HG02852 (cell line): ENCODE measurements at regions not wholly inside any gene's neighbourhood (a gene's known extent, or its start where the extent isn't known, plus 50 kb on each side); places are given as distances from the start of the nearest gene placed in this dataset.

Experiments
- ATAC-seq: cut with Tn5 transposase; IDR thresholded peaks from one replicate; pipeline ENCODE4 v1.9.1; 2021; ENCODE audit warnings: mild to moderate bottlenecking, moderate library complexity; ENCODE audit not compliant: unreplicated experiment

DNA sequence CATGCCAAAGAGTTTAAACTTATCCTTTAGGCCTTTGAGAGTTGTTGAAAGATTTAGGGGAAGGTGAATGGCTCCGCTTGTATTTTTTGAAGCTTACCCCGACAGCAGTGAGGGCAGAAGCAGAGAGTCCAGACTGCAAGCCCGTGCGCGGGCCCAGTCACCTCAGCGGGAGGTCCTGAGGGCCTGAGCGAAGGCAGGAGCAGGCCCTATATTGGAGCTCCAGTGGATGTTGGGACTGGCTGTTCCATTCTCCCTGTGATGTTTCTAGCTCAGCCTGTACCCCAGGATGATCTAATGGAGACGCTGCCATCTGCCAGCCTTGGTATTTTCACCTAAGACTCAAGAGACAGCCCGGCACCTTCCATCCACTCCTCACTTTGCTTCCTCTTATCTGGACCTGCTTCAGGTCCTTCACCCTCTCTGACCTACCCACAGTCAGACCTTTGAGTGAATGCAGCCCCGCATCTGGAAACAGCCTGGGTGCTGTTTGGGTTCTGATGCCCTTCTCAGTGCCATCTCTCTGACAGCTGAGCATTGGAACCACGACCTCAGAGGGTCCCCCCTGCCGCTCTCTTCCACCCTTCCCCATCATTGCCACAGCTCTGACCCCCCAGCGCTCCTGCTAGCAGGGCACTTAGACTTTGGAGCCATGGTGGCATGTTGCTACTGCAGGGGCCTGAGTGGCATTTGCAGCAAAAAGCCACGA, 628.2 kb upstream of the CADM1 start:
- no peak for ATAC-seq

GRCh38 chr11:116130122-116130521, 625.9 kb upstream of the CADM1 start:
- ATAC-seq = no peak

DNA sequence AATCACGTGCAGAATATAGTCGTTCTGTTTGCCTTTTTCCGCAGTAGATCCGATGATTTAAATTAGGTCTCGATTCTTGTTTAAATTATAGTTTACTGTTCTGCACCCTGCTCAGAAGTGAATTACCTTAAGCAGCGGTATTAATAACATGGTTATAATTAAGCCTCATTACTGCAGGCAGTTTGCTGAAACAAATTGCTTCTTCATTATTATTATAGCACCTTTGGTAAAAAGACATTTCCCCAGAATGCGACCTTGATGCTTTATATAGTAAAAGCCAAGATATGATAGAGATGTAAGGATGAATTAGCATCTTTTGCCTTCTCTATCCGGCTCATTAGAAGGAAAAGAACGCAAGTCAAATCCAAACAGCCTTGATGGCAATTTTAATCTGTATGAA, 625.2 kb upstream of the CADM1 start:
- no peak for ATAC-seq

GRCh38 chr11:116126562-116126961, 622.3 kb upstream of the CADM1 start:
- ATAC-seq = no peak

DNA sequence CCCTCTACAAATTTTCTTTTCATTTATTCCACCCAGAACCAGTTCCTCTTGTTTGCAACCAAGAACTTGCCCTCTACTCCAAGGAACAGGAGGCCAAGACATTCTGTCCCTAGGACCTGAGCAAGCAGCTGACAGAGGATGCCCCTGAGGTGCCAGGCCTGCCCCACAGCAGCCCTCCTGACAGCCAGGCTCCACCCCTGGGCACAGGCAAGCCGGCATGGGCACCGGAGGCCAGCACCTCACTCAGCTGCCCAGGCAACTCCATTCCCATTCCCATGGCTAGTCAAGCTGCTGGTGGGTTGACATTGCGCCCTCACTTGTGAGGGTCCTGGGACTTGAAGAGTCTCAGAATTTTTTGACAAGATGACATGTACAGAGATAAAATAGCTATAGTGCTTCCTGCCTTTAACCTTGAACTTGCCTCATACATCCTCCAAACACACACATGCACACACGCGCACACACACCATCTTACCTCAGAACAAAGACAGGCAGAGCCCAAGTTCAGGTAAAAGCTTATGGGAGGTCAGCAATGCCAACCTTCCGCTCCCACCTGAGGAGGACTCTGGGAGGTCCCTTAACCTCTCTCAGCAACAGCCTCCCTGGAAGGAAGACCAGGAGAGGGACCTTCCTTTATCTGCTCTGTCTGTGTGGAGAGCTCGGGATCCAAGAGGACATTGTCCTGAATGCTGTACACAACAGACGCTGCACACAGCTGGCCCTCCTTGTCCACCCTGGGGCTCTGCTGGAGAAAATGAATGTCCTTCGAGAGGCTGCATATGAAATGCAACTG, 620.9 kb upstream of the CADM1 start:
- ATAC-seq = no peak

- no peak for ATAC-seq
Observed at GRCh38 chr11:116123739-116124138, 619.5 kb upstream of the CADM1 start.

DNA sequence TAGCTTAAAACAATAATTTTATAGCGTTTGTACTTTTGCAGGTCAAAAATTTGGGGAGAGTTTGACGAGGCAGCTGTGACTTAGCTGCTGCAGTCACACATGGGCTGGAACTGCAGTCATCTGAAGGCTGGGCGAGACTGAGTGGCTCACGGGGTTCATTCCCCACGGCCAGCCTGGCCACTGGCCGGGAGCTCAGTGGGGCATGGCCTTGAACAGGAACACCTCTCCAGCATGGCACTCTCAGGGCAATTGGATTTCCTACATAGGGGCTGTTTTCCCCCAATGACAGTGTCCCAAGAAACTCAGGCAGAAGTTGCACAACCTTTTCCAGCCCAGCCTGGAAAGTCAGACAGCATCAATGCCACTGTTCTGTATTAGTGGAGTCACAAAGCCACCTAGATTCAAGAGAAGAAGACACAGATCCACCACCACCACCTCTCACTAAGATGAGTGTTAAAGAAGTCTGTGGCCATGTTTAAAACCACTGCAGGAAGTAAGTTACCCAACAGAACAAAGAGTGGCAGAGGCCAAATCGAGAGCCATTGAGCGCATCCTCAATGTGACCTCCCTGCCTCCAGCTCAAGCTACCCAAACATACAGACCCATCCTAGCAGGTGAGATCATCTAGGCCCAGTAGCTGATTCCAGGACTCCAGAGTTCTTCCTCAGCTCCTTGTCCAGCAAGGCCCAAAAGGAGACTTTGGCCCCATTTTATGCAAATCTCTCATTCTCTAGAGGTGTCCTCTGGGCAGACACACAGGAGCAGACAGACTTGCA, 618.7 kb upstream of the CADM1 start:
- ATAC-seq = no peak

GRCh38 chr11:116119158-116119557, 614.9 kb upstream of the CADM1 start:
- ATAC-seq = no peak

DNA sequence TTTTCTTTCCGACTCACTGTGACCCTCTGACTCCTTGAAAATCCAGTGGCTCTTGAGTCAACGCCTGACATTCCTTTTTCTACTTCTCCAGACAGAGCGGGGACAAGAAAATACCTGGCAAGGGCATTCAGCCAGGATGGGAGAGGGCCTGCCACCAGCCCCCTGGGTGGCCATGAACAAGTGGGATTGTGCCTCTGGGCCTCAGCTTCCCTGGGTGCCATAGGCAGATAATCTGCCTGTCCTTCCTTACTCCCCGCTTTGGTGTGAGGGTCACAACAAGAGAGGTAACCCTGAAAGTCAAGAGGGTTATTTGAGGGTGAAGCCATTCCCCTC, 613.9 kb upstream of the CADM1 start:
- no peak for ATAC-seq

DNA sequence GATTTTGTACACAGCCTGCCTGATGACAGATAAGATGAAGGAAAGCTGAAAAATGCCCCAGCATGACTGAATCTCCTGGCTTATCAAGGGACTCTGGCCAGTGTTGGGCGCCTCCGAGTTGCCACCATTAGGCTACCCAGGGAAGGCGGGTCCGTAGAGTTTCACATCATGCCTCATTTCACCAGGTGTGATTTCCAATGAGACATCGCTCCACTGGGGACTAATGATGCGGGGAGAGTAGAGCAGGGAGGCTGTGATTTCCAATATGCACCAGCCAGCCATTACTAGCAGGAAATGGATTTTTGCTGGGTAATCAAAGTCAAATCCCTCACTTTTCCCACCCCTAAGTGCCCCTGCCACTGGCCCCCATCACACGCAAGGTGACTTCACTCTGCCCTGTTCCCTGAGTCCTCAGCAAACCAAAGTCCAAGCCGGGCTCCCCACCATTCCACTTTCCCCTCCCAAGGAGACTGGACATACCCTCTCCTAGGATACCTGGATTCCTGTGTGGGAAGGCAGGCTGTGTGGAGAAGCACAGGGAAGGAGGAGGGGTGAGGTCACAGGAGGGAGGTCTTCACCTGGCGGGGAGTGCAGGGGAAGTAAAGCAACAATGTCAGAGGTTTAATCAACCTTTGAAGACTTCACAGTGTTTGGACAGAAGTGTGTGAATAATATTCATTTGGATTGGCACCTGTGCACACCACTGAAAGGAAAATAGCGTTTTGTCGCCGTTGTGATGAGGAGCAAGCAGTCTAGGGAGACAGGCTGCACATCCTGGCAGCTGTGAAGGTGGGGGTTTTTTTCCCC, 613.3 kb upstream of the CADM1 start:
- ATAC-seq = no peak

GRCh38 chr11:116115801-116116200, 611.6 kb upstream of the CADM1 start:
- no peak for ATAC-seq

DNA sequence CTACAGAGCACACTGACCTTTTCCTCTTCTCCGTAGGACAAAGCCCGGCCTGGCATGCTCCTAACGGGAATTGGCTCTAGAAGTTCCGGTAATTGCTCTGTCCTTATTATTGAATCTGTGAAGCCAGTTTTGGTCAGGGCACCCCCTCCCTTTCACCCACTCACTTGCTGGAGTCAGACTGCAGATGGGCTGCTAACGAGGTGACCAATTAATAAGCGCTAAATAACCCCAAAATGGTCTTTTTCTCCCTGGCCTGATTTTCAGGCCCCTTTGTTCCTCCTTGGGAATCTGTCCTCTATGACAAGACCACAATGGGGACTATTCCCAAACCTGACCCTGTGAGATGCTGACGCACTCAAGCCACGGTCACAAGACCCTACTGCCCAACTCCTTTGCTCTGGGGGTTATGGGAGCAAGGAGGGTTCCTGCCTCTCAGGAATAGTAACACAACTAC, 610.0 kb upstream of the CADM1 start:
- no peak for ATAC-seq

DNA sequence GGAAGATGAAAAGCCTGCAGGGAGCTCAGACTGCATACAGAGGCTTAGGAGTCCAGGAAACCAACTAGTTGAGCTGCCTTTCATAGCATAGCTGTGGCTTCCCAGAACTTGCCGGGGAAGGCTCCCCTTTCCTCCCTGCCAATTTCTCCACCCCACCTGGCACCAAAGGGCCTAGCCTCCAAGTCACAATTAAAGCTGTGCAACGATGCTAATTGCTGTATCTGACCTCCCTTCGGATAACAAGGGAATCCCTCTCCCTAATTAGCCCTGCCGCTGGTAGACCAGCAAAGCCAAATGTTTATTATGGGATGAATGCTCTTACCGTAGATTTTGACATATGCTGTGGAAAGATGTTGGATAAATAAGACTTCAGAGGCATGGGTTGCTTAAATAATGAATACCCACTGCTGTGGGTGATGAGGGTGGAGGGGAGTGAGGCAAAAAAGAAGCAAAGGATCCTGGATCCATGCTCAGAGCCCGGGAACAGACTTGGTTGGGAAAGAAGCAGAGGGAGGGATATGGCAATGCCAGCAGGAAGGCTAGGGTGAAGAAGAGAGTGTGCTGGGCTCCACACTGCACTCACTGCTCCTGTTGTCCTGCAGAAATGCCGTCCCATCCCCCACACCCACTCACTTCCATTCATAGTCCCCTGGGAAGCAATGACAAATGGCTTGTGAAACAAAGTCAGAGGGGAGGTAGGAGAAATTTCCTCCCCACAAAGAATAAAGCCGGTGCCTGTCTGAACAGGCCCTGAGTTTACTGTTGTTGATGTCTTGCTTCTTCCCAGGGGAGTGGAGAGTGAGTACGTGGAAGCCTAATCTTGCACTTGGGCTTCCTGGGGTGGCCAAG, 608.1 kb upstream of the CADM1 start:
- ATAC-seq = no peak

DNA sequence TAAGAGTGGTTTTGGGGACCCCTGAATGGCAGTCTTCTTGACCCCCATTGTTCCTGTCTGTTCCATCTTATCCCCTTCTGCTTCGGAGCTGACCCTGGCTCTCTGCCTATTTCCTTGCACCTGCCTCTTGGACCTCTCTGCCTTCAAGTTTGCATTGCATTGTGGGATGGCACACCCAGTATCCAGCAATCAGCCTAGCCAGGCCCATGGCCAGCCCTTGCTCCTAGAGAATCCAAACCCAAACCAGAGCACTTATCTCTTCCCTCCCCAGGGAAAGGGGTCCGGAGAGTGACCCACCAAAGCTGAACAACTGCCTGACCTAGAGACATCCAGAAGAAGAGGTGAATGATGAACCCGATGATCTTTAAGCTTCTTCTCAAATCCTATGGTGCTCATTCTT, 607.3 kb upstream of the CADM1 start:
- no peak for ATAC-seq

GRCh38 chr11:116110802-116111201, 606.6 kb upstream of the CADM1 start:
- ATAC-seq = no peak

DNA sequence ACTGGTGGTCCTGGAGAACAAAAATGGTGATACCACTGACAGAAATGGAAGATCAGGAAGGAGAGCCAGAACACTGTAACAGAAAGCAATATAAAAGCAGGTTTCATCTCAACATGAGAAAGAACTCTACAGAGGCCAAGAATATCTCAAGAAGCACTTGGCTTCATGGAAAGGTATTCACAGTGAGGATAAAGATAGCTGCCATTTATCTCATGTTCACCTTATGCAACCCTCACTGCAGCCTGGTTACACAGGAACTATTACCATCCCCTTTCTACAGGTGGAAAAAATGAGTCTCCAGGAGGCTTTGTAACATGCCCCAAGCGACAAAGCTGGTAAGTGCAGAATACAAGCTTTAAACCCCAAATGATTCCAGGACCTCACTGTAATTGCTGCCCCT, 606.1 kb upstream of the CADM1 start:
- ATAC-seq = no peak

GRCh38 chr11:116109228-116109627, 605.0 kb upstream of the CADM1 start:
- no peak for ATAC-seq

- ATAC-seq = no peak
Observed at GRCh38 chr11:116108161-116108560, 603.9 kb upstream of the CADM1 start.

GRCh38 chr11:116107229-116107628, 603.0 kb upstream of the CADM1 start:
- ATAC-seq = no peak
